GM19043 (cell line): ENCODE measurements at regions not wholly inside any gene's neighbourhood (a gene's known extent, or its start where the extent isn't known, plus 50 kb on each side); places are given as distances from the start of the nearest gene placed in this dataset.
"Not testable (repeated sequence)": the region's sequence is repeated elsewhere in the genome, so short reads cannot be mapped to it uniquely, and the experiment has no call there.

Experiments used
- ATAC-seq: cut with Tn5 transposase; IDR thresholded peaks from one replicate; pipeline ENCODE4 v1.9.1; 2021; ENCODE audit warnings: low read depth; ENCODE audit not compliant: unreplicated experiment

- no peak for ATAC-seq
Observed at GRCh38 chr20:53778736-53779135, 185.1 kb upstream of the ZNF217 start.

GRCh38 chr20:53778041-53778516 is 184.4 kb upstream of the ZNF217 start:
- no peak for ATAC-seq

GRCh38 chr20:53777402-53777801 is 183.8 kb upstream of the ZNF217 start:
- not testable (repeated sequence) for ATAC-seq

DNA sequence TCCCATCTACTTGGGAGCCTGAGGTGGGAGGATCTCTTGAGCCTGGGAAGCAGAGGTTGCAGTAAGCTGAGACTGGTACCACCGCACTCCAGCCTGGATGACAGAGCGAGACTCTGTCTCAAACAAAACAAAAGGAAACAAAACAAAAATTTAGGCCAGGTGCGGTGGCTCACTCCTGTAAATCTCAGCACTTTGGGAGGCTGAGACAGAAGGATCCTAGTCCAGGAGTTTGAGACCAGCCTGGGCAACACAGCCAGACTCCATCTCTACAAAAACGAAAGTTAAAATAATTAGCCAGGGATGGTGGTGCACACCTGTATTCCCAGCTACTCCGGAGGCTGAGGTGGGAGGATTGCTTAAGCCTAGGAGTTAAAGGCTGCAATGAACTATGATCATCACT is 183.2 kb upstream of the ZNF217 start:
- ATAC-seq, result no peak

GRCh38 chr20:53774461-53775203 is 181.0 kb upstream of the ZNF217 start:
- ATAC-seq, result no peak

- no peak for ATAC-seq
Observed at GRCh38 chr20:53773792-53774401, 180.3 kb upstream of the ZNF217 start.

- ATAC-seq, result not testable (repeated sequence)
Observed at GRCh38 chr20:53773066-53773791, 179.6 kb upstream of the ZNF217 start.

DNA sequence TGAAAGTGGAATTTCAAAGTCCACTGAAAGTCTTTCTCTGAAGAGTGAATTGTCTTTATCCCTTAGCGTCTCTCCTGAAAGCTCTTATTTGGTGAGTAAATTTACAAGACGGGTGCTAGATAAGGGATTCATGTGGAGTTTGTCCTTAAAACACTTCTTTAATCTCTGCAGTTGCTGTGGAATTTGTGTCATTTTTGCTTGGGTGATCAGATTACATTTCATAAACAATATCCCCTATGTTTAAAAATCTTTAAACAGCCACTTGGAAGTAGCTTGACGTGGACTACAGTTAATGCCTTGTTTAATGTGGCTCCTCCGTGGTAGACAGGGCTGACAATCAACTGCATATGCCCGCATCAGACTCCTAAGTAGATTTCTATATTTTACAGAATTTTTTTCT is 175.4 kb upstream of the ZNF217 start:
- ATAC-seq, result no peak

DNA sequence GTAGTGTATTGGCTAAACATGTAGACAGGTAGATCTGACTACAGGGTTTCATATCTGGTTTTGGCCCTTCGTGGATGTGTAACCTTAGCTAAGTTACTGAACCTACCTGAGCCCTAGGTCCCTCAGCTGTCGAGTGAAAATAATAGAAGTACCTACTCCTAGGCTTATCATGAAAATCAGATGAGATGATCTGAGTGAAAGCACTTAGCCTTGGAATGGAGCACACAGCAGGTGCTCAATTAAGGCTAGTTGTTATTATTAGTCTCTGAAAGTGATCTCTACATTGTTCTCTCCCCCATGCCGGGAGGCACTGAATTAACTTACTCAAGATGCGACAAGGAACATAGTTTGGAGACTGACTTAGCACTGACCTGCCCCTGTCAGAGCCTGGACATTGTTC is 174.7 kb upstream of the ZNF217 start:
- ATAC-seq, result no peak

GRCh38 chr20:53767206-53767930 is 173.7 kb upstream of the ZNF217 start:
- no peak for ATAC-seq

DNA sequence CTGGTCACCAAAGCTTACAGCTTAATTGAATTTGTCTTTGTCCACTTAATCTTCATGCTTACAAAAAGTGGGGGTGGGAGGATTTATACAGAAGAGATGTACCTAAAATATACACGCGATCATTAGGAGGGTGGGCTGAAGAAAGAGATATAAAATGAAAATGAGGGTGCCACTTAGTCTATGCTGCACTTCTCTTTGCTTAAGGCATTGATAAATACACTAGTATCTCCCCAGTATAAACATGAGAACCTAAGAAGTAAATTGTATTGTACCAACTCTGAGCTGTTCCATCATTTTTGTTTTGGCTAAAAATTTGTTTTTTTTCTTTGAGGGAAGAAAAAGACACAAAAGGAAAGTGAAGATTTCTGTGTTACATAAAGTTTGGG is 170.8 kb upstream of the ZNF217 start:
- no peak for ATAC-seq

GRCh38 chr20:53763707-53764414 is 170.2 kb upstream of the ZNF217 start:
- ATAC-seq, result no peak

- ATAC-seq, result not testable (repeated sequence)
Observed at GRCh38 chr20:53762423-53762798, 168.8 kb upstream of the ZNF217 start.

DNA sequence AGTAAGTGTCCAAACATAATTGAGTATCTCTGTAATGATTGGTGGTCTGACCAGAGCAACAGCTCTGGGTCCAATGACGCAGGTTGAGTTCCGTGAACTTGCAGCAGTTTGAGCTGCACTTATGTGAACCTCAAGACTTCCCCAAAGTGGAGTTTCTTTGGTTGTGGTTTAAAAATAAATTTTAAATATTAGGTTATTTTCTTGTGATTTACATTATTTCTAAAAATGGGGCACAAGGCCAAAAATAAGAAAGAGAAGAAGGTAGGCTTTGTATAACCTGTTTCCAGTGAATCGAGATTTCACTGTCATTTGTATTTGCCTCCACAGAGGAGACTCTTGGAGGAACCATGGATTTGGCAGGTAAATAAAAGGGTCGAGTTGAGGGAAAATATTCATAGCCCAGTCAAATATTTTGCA is 166.4 kb upstream of the ZNF217 start:
- no peak for ATAC-seq

DNA sequence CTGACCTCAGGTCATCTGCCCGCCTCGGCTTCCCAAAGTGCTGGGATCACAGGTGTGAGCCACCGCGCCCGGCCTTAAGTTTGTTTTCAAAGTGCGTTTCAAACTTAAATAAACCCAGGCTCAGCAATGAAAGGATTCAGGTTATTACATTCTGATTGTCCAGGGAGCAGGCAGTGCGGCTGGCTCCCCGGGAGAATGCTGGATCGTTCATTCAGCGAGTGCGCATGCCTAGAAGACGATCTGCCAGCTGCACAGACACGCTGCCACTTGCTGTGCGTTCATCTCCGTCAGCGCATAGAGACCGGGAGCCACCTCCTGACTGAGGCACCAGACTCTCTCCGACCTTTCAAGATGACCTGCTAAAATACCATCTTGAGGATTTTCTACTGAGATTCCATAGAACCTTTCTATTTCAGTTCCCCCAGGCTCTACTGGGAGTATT is 163.9 kb upstream of the ZNF217 start:
- no peak for ATAC-seq

DNA sequence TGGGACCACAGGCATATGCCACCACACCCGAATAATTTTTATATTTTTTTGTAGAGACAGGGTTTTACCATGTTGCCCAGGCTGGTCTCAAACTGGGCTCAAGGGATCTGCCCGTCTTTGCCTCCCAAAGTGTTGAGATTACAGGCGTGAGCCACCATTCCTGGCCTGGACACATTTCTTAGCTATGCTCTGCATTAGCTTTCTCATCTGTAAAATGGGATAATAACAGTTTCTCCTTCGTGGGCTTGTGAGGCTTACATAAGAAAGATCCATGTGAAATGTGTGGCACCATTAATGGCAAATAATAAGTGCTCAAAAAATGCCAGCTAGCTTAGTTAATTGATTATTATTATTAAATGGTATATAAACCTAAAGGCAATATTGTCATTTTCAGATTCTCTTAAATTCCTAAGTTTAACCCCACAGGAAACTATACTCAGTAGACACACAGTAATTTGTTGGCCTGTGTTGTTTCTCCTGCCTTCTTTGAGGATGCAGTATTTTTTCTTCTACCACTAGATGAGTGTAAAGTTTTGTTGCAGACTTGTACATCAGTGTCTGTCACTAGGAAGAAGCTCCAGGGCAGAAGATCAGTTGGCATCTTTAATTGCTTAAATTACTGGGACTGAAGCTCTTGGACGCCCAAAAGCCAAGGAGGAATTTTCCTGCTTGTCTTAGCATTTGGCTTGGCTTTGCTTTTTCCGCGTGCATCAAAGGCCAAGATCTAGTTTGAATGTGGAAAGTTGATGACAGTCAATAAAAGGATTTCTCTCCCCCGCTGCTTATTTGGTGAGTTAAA is 162.3 kb upstream of the ZNF217 start:
- no peak for ATAC-seq

DNA sequence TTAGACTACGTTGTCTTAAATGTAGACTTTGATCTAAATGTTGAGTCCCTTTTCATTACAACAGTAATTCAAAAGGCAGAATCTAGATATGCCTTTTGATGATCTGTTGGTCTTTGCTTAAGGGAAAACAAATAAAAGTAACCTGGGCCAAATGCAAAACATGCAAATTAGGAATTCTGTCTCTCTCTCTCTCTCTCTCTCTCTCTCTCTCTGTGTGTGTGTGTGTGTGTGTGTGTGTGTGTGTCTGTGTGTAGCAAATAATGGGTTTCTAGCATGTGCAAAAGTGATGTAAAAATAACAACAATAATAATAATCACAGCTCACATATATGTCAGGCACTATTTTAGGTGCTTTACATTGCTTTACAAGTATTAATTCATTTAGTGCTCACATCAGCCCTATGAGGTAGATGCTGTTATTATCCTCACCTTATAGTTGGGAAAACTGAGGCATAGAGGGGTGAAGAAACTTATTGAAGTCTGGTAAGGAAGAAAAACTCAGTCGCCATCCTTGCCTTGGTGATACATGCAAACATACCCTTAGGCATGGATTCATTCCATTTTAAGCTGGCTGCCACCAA is 160.3 kb upstream of the ZNF217 start:
- ATAC-seq, result no peak

GRCh38 chr20:53752971-53753879 is 159.6 kb upstream of the ZNF217 start:
- no peak for ATAC-seq
